Ovary (tissue), 7 donors: ENCODE measurements at regions not wholly inside any gene's neighbourhood (a gene's known extent, or its start where the extent isn't known, plus 50 kb on each side); places are given as distances from the start of the nearest gene placed in this dataset.

Experiments used
- DNase-seq, 5 donors: peaks; one replicate each; pipeline ENCODE4 v3.0.0-alpha.2; 2019 to 2020
- H3K27ac ChIP-seq, 2 donors: fragments of 200-600 bp; one replicate each; pipeline versions ENCODE4 v1.5.1 to v1.8.0; 2019 to 2022
- H3K27me3 ChIP-seq: fragments of 200-600 bp; one replicate; pipeline ENCODE4 v1.8.0; 2022
- H3K36me3 ChIP-seq: fragments of 200-600 bp; sonication (generic); one replicate; pipeline ENCODE4 v1.5.1; 2019
- H3K4me1 ChIP-seq: one replicate; pipeline ENCODE4 v1.8.1; 2013; ENCODE audit warnings: mild to moderate bottlenecking, moderate library complexity; ENCODE audit not compliant: insufficient read depth
- H3K4me3 ChIP-seq: fragments of 200-600 bp; sonication (generic); one replicate; pipeline ENCODE4 v1.5.1; 2017
- H3K9me3 ChIP-seq, 2 donors: fragments of 200-600 bp in 1 of 2; sonication (generic) in 1 of 2; one replicate each; pipeline versions ENCODE4 v1.5.1 to v1.8.1; 2013 to 2019; ENCODE audit warnings: mild to moderate bottlenecking in 1 of 2, moderate library complexity in 1 of 2
- EP300 ChIP-seq: sonication (generic); formaldehyde crosslinking; IDR thresholded peaks from one replicate; pipeline ENCODE4 v1.6.1; 2017; ENCODE audit warnings: antibody characterized with exemption
- POLR2A ChIP-seq: fragments of 450-650 bp; IDR thresholded peaks from one replicate; pipeline ENCODE4 v1.6.1; 2017; ENCODE audit warnings: antibody characterized with exemption, mild to moderate bottlenecking, moderate library complexity
- WGBS, 3 donors: extraction: QIAGEN DNeasy Blood & Tissue Kit in 1 of 3; methylation state at CpG; one replicate each; pipeline versions ENCODE4 v1.1.5 to v1.1.7; 2013 to 2017; 5-methylcytosine and 5-hydroxymethylcytosine counted together
- intact Hi-C, 4 donors: fragments of 100-400 bp; cut with DNase I; formaldehyde crosslinking; loops; one replicate each; pipeline versions ENCODE4 v1.11.0 to v1.15.1; 2022 to 2023
- TF ChIP-seq, protein P1 (sequence below), 3 donors: fragments of 450-650 bp in 2 of 3; fragments of 200-600 bp in 1 of 3; IDR thresholded peaks; one replicate each; pipeline versions ENCODE4 v1.5.1 to v1.8.0; 2016 to 2022; ENCODE audit warnings: antibody characterized with exemption in 3 of 3, mild to moderate bottlenecking in 1 of 3
- donor health status: DM: no; HTN: no; CAD: no; lungs with moderate emphysema.
- donor health status: DM: no; HTN: no; CAD: no.
- donor health status: Bipolar disorder and iron deficiency.
- donor health status: DM: no; HTN: no; CAD: no.
- donor health status: DM: yes; HTN: yes; CAD: no.

DNA sequence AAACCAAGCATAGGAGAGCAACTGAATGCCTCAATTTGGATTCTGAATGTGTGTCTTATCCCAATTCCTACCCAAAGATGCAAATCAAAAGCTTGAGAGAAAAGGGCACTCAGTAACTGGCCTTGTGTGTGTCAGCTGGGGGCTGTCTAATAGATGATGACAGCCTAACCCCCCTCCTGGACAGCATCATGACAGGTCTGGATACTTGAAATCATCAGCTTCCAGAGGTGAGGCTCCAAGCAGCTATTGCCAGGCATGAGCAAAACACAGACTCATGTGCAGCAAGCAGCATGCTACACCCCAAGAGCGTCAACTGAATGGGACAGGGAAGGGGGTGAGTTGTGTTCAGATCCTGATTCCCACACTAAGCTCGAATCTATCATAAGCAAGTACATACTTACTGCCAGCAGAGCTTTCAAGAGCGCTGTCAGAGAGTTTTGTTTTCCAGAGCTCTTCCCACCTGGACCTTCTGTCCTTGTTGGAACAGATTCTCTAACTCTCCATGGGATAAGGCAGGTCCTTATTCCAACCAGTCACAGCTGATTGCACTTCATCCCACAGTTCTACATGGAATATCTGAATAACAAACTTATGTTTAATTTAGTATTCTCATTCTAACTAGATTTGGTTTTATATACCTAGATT is 467.5 kb downstream of the DTWD2 start:
- Histone ChIP-seq H3K4me3 (no peak overlapping the region), H3K9me3 (no peaks in the 10 kb centered on the region), H3K4me1 (no peaks in the 10 kb centered on the region), H3K27me3 (no peaks in the 10 kb centered on the region), H3K27ac (no peak overlapping the region), H3K36me3 (no peaks in the 10 kb centered on the region)
- DNase-seq: no peak
- TF ChIP-seq, protein P1, sequence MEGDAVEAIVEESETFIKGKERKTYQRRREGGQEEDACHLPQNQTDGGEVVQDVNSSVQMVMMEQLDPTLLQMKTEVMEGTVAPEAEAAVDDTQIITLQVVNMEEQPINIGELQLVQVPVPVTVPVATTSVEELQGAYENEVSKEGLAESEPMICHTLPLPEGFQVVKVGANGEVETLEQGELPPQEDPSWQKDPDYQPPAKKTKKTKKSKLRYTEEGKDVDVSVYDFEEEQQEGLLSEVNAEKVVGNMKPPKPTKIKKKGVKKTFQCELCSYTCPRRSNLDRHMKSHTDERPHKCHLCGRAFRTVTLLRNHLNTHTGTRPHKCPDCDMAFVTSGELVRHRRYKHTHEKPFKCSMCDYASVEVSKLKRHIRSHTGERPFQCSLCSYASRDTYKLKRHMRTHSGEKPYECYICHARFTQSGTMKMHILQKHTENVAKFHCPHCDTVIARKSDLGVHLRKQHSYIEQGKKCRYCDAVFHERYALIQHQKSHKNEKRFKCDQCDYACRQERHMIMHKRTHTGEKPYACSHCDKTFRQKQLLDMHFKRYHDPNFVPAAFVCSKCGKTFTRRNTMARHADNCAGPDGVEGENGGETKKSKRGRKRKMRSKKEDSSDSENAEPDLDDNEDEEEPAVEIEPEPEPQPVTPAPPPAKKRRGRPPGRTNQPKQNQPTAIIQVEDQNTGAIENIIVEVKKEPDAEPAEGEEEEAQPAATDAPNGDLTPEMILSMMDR (IDR thresholded peaks at IDR 0.05): no peak
- no peak for TF ChIP-seq EP300
- TF ChIP-seq POLR2A: no peak
- intact Hi-C loops: no loop called here
- WGBS, 3 donors: 88 to 96% (median 94%) methylated on average over 3 of the region's 3 CpGs

DNA sequence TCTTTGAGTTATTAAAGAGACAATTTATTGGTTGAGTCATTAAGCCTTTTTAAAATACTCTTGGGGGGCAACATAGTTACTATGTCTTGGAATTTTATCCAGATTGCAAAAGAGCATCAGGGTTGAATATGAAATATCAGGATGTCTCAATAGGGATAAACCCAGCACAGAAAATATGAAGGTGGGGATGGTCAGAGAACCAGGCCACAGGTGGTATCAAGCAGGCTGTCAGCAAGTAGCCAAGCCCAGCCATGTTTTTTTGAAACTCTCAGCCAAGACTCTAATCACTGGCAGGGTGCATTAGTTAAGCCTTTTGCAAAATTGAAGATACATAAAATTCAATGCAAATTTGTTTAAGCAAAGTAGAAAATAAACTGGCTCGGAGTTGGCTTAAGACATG is 468.9 kb downstream of the DTWD2 start:
- WGBS, 3 donors: 26 to 55% (median 33%) methylated on average over 1 of the region's 1 CpG
- Histone ChIP-seq H3K4me1 (no peaks in the 10 kb centered on the region), H3K9me3 (no peaks in the 10 kb centered on the region), H3K27me3 (no peaks in the 10 kb centered on the region), H3K27ac (no peak overlapping the region), H3K36me3 (no peaks in the 10 kb centered on the region), H3K4me3 (no peak overlapping the region)
- TF ChIP-seq POLR2A: no peak
- TF ChIP-seq, protein P1 (IDR thresholded peaks at IDR 0.05): no peak
- TF ChIP-seq EP300: no peak
- intact Hi-C loops: no loop called here
- no peak for DNase-seq

DNA sequence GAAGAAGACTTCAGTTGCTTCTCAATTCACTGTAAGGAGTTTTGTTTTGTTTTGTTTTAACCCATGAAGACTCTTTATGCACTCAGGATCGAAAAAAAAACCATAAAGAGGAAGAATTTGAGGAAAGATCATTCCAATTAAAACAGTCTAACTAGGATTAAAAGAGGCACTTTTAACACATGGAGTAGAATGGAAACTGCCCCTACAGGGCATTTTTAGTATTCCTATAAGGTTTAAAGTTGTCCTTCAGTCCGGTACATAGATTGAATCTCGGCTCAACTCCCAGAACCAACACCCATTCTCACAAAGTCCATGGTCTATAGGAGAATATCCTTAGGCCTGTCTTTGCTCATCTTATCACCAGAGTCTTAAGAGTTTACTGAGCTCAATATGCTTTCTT is 469.6 kb downstream of the DTWD2 start:
- intact Hi-C loops: no loop called here
- no peaks in the 10 kb centered on the region for H3K27me3 ChIP-seq
- no peak for TF ChIP-seq POLR2A
- TF ChIP-seq, protein P1 (IDR thresholded peaks at IDR 0.05): no peak
- no peak for TF ChIP-seq EP300
- no peak overlapping the region for H3K4me3 ChIP-seq
- H3K9me3 ChIP-seq: no peaks in the 10 kb centered on the region
- no peaks in the 10 kb centered on the region for H3K36me3 ChIP-seq
- no peak for DNase-seq
- H3K27ac ChIP-seq: no peak overlapping the region
- H3K4me1 ChIP-seq: no peaks in the 10 kb centered on the region
- 97 to 99% (median 98%) methylated on average over 3 of the region's 3 CpGs for WGBS, 3 donors

DNA sequence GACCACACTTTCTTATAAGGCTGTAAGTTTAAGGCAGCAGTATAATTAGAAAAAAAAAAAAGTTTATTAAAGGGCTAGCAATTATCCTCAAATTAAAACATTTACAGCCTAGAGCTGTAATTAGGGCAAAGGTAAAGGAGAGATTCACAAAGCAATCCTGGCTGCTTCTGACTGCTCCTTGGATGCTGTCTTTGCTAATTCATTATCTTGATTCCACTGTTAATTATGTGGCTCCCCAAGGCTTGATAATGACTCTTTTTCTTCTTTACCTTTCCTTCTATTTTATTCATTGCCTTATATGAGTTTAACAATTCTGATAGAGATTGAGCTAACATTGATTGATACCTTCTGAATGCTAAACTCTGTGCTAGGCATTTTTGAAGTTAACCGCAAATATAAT is 476.5 kb downstream of the DTWD2 start:
- DNase-seq: no peak
- Histone ChIP-seq H3K36me3 (no peaks in the 10 kb centered on the region), H3K9me3 (no peaks in the 10 kb centered on the region), H3K4me3 (no peak overlapping the region), H3K27me3 (no peaks in the 10 kb centered on the region), H3K27ac (no peak overlapping the region), H3K4me1 (no peaks in the 10 kb centered on the region)
- WGBS, 3 donors: 96 to 99% (median 98%) methylated on average over 1 of the region's 1 CpG
- intact Hi-C loops: no loop called here
- TF ChIP-seq, protein P1 (IDR thresholded peaks at IDR 0.05): no peak
- TF ChIP-seq EP300: no peak
